Ishikawa (cell line): ENCODE measurements at regions not wholly inside any gene's neighbourhood (a gene's known extent, or its start where the extent isn't known, plus 50 kb on each side); places are given as distances from the start of the nearest gene placed in this dataset.

Experiments used
- CEBPB ChIP-seq: IDR thresholded peaks from 2 replicates; pipeline ENCODE4 v1.6.1; 2012
- CREB1 ChIP-seq: IDR thresholded peaks from 2 replicates; pipeline ENCODE4 v1.6.1; 2012; ENCODE audit warnings: low read depth
- EGR1 ChIP-seq: IDR thresholded peaks from 2 replicates; pipeline ENCODE4 v1.6.1; 2012
- EP300 ChIP-seq: IDR thresholded peaks from 2 replicates; pipeline ENCODE4 v1.6.1; 2012; ENCODE audit warnings: borderline replicate concordance
- FOXM1 ChIP-seq: IDR thresholded peaks from 2 replicates; pipeline ENCODE4 v1.6.1; 2012; ENCODE audit warnings: low read depth, borderline replicate concordance
- NFIC ChIP-seq: IDR thresholded peaks from 2 replicates; pipeline ENCODE4 v1.6.1; 2012
- RAD21 ChIP-seq: IDR thresholded peaks from 2 replicates; pipeline ENCODE4 v1.6.1; 2012; ENCODE audit warnings: low read depth
- TAF1 ChIP-seq: IDR thresholded peaks from 2 replicates; pipeline ENCODE4 v1.6.1; 2012; ENCODE audit warnings: low read depth, mild to moderate bottlenecking
- TCF12 ChIP-seq: IDR thresholded peaks from 2 replicates; pipeline ENCODE4 v1.6.1; 2012; ENCODE audit warnings: low read depth
- TEAD4 ChIP-seq: IDR thresholded peaks from 2 replicates; pipeline ENCODE4 v1.6.1; 2012
- YY1 ChIP-seq: IDR thresholded peaks from 2 replicates; pipeline ENCODE4 v1.6.1; 2012; ENCODE audit warnings: low read depth
- ZBTB7A ChIP-seq: IDR thresholded peaks from 2 replicates; pipeline ENCODE4 v1.6.1; 2012; ENCODE audit warnings: low read depth
- TF ChIP-seq, protein P1 (sequence below): IDR thresholded peaks from 2 replicates; pipeline ENCODE4 v1.6.1; 2012
- TF ChIP-seq, protein P2 (sequence below): IDR thresholded peaks from 2 replicates; pipeline ENCODE4 v1.6.1; 2012; ENCODE audit warnings: low read depth, mild to moderate bottlenecking
- TF ChIP-seq, protein P3 (sequence below): IDR thresholded peaks from 2 replicates; pipeline ENCODE4 v1.6.1; 2012

DNA sequence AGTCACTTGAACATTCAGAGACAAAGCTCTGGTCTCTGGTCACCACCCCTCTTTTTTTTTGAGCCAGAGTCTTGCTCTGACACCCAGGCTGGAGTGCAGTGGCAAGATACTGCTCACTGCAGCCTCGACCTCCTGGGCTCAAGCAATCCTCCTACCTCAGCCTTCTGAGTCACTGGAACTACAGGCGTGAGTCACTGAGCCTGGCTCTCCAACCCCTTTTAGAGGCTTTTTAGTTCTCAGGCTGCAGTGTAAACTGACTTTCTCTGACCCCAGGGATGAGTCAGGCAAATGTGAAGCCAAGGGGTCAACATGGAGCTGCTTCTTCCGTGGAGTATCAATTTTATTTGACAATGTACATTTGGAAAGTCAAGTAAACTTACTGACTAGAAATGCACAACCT is 229.2 kb downstream of the PTTG2 start:
- TF ChIP-seq TAF1 (no peak), TCF12 (no peak), NFIC (no peak), TEAD4 (no peak), EP300 (no peak), CREB1 (no peak), CEBPB (no peak), RAD21 (no peak)
- TF ChIP-seq, protein P1, sequence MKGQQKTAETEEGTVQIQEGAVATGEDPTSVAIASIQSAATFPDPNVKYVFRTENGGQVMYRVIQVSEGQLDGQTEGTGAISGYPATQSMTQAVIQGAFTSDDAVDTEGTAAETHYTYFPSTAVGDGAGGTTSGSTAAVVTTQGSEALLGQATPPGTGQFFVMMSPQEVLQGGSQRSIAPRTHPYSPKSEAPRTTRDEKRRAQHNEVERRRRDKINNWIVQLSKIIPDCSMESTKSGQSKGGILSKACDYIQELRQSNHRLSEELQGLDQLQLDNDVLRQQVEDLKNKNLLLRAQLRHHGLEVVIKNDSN: no peak
- TF ChIP-seq, protein P2, sequence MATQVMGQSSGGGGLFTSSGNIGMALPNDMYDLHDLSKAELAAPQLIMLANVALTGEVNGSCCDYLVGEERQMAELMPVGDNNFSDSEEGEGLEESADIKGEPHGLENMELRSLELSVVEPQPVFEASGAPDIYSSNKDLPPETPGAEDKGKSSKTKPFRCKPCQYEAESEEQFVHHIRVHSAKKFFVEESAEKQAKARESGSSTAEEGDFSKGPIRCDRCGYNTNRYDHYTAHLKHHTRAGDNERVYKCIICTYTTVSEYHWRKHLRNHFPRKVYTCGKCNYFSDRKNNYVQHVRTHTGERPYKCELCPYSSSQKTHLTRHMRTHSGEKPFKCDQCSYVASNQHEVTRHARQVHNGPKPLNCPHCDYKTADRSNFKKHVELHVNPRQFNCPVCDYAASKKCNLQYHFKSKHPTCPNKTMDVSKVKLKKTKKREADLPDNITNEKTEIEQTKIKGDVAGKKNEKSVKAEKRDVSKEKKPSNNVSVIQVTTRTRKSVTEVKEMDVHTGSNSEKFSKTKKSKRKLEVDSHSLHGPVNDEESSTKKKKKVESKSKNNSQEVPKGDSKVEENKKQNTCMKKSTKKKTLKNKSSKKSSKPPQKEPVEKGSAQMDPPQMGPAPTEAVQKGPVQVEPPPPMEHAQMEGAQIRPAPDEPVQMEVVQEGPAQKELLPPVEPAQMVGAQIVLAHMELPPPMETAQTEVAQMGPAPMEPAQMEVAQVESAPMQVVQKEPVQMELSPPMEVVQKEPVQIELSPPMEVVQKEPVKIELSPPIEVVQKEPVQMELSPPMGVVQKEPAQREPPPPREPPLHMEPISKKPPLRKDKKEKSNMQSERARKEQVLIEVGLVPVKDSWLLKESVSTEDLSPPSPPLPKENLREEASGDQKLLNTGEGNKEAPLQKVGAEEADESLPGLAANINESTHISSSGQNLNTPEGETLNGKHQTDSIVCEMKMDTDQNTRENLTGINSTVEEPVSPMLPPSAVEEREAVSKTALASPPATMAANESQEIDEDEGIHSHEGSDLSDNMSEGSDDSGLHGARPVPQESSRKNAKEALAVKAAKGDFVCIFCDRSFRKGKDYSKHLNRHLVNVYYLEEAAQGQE: no peak

DNA sequence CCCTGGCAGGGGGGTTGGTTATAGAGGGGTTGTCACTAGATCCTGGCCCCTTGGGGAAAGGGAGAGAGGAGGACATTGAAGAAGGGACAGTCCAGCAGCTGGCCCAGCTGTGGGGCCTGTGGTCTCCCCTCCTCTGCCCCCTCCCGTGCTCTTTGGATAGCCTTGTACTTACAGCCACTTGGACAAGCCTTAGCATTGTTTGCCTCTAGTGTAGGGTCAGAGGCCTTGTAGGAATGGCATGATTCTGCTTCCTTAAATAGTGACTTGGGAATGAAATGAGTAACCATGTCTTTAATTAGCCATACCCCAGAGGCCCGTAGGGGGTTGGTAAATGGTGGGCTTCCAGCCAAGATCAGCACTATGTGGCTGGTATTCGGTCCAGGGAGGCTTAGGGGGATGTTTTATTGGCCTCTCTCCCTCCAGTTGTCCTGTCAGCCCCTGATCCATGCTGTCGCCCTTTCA is 230.6 kb downstream of the PTTG2 start:
- no peak for TF ChIP-seq EP300
- TF ChIP-seq TEAD4: no peak
- peak; percentile 19; the same call in 1 of the 2 replicates for TF ChIP-seq NFIC

DNA sequence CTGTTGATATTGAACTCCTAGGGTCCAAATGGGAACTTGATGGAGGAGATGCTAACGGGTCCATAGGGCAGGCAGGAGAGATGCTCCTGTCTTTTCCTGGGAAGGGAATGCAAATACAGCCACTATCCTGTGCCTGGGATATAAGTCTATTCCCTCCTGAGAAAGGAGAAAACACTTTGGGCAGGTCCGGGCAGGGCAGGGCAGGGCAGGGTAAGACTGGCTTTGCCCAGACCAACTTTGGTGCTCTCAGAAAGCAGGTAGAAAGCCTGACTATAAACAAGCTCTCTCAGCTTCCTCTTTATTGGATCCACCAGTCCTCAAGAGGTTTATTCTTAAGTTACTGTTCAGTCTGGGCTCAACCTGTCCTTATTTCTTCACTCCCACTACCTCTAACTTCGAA is 232.3 kb downstream of the PTTG2 start:
- TF ChIP-seq RAD21 (no peak), TCF12 (no peak), CREB1 (no peak), FOXM1 (no peak), YY1 (no peak), EP300 (no peak), TAF1 (no peak), TEAD4 (no peak), EGR1 (no peak), ZBTB7A (no peak), NFIC (no peak), CEBPB (no peak)
- TF ChIP-seq, protein P3, sequence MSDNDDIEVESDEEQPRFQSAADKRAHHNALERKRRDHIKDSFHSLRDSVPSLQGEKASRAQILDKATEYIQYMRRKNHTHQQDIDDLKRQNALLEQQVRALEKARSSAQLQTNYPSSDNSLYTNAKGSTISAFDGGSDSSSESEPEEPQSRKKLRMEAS: no peak
- TF ChIP-seq, protein P1: no peak
- TF ChIP-seq, protein P2: no peak

DNA sequence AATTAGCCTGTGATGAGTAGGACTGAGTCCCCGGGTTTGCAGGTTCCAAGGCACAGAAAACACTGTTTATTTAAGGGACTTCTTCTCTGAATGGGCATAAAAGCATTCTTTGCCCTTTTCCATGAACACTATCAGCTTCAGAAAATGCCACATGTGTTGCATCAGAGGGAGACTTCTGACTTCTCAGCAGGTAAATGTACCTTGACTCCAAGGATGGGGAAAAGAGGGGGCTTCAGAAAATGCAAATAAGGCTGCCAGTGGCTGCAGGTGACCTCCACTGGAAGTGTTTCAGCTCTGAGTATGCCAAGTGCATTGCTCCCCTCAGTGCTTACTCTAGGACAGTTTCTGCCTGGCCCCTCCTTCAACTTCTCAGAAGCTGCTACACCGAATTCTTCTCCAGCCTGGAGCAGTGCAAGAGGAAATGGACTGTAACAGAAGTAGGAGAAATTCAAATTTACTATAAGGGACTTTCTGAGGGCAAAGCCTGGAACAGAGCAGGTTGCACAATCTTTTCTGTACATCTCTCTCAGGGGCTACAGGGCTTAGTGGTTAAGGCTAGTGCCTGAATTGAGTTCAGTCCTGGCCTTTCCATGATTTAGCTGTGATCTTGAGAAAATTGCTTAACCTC is 233.2 kb downstream of the PTTG2 start:
- no peak for TF ChIP-seq CEBPB
- TF ChIP-seq, protein P3: no peak
- no peak for TF ChIP-seq TEAD4
- TF ChIP-seq CREB1: no peak
- TF ChIP-seq RAD21: no peak
- no peak for TF ChIP-seq YY1
- TF ChIP-seq ZBTB7A: no peak
- no peak for TF ChIP-seq EP300
- no peak for TF ChIP-seq TAF1
- no peak for TF ChIP-seq EGR1
- no peak for TF ChIP-seq TCF12
- no peak for TF ChIP-seq NFIC
- TF ChIP-seq, protein P1: no peak
- TF ChIP-seq, protein P2: no peak
- no peak for TF ChIP-seq FOXM1
